Lung (tissue), 11 donors: ENCODE measurements at regions not wholly inside any gene's neighbourhood (a gene's known extent, or its start where the extent isn't known, plus 50 kb on each side); places are given as distances from the start of the nearest gene placed in this dataset.

Experiments
- ATAC-seq: fragments of 200-7000 bp; cut with Tn5 transposase; one replicate; pipeline ENCODE4 v1.9.1; 2020; ENCODE audit warnings: moderate number of reproducible peaks; ENCODE audit not compliant: insufficient read depth, low FRiP score
- DNase-seq, 3 donors: peaks; one replicate each; pipeline ENCODE4 v3.0.0-alpha.2; 2013 to 2017
- H3K27ac ChIP-seq, 2 donors: one replicate each; pipeline ENCODE4 v1.5.1; 2013; ENCODE audit warnings: mild to moderate bottlenecking in 2 of 2, moderate library complexity in 2 of 2, control low read depth in 1 of 2, inconsistent platforms in 1 of 2, low read depth in 1 of 2, low read length in 1 of 2
- H3K27me3 ChIP-seq, 3 donors: one replicate each; pipeline ENCODE4 v1.5.1; 2013; ENCODE audit warnings: low read length in 2 of 3; ENCODE audit not compliant: control insufficient read depth in 3 of 3, insufficient read depth in 3 of 3
- H3K36me3 ChIP-seq, 4 donors: one replicate each; pipeline ENCODE4 v1.5.1; 2013; ENCODE audit warnings: low read length in 4 of 4, mild to moderate bottlenecking in 1 of 4, moderate library complexity in 1 of 4; ENCODE audit not compliant: control insufficient read depth in 4 of 4, insufficient read depth in 4 of 4
- H3K4me1 ChIP-seq, 5 donors: one replicate each; pipeline ENCODE4 v1.5.1; 2013; ENCODE audit warnings: low read length in 5 of 5, mild to moderate bottlenecking in 2 of 5, moderate library complexity in 1 of 5; ENCODE audit not compliant: control insufficient read depth in 5 of 5, insufficient read depth in 5 of 5
- H3K4me3 ChIP-seq: one replicate; pipeline ENCODE4 v1.5.1; 2013; ENCODE audit warnings: mild to moderate bottlenecking, control low read depth, moderate library complexity
- H3K9ac ChIP-seq, 2 donors: one replicate each; pipeline ENCODE4 v1.5.1; 2013; ENCODE audit warnings: low read length in 2 of 2, control low read depth in 1 of 2; ENCODE audit not compliant: insufficient read depth in 1 of 2
- H3K9me3 ChIP-seq, 4 donors: one replicate each; pipeline ENCODE4 v1.5.1; 2013; ENCODE audit warnings: low read length in 3 of 4, mild to moderate bottlenecking in 1 of 4, moderate library complexity in 1 of 4; ENCODE audit not compliant: control insufficient read depth in 4 of 4, insufficient read depth in 3 of 4
- CTCF ChIP-seq: IDR thresholded peaks from 2 replicates; pipeline ENCODE4 v1.5.1; 2012; ENCODE audit warnings: mild to moderate bottlenecking; ENCODE audit errors: control extremely low read depth, extremely low read depth
- WGBS, 2 donors: extraction: QIAGEN DNeasy Blood & Tissue Kit; methylation state at CpG; one replicate each; pipeline ENCODE4 v1.1.7; 2013; 5-methylcytosine and 5-hydroxymethylcytosine counted together
- donor health status: control.
- donor health status: control.
- donor health status: Bipolar disorder and iron deficiency.
- donor health status: healthy.
- donor health status: DM: yes; HTN: yes; CAD: no.

GRCh38 chr11:116061322-116061721 is 557.1 kb upstream of the CADM1 start:
- ATAC-seq: no peak
- Histone ChIP-seq H3K9ac (no peak overlapping the region), H3K4me3 (no peak overlapping the region), H3K27me3 (no peaks in the 10 kb centered on the region), H3K36me3 (no peaks in the 10 kb centered on the region), H3K27ac (no peak overlapping the region), H3K9me3 (peaks cover 0 to 2% (median 0%) of the 10 kb centered on the region in 4 donors), H3K4me1 (peaks cover 0 to 13% (median 5%) of the 10 kb centered on the region in 5 donors)
- DNase-seq: no peak
- WGBS, 2 donors: 91 to 94% methylated on average over 4 of the region's 4 CpGs
- TF ChIP-seq CTCF: no peak

DNA sequence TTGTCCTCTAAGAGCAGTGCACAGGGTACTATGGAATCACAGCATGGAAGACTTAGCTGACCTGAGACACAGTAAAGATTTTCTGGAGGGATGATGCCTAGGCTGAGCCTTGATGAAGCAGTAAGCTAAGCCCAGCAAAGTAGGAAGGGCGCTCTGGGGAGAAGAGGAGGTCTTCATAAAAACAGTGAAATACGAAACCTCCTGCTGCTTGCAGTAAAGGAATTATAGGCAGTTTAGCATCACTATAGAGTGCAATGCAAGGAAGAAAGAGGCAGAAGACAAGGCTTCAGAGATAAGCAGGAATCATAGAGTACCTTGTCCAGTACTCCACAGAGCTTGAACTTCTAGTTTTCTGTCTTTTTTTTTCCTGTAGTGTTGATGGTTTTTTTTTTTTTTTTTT is 555.7 kb upstream of the CADM1 start:
- no peak overlapping the region for H3K27ac ChIP-seq
- H3K4me1 ChIP-seq: peaks cover 0 to 13% (median 3%) of the 10 kb centered on the region in 5 donors
- ATAC-seq (no peak), DNase-seq (peak in 1 of 3 donors; percentile 22)
- 87 to 98% methylated on average over 2 of the region's 2 CpGs for WGBS, 2 donors
- H3K9ac ChIP-seq: no peak overlapping the region
- H3K36me3 ChIP-seq: no peaks in the 10 kb centered on the region
- no peak overlapping the region for H3K4me3 ChIP-seq
- H3K9me3 ChIP-seq: peaks cover 0 to 2% (median 0%) of the 10 kb centered on the region in 4 donors
- no peak for TF ChIP-seq CTCF
- no peaks in the 10 kb centered on the region for H3K27me3 ChIP-seq

DNA sequence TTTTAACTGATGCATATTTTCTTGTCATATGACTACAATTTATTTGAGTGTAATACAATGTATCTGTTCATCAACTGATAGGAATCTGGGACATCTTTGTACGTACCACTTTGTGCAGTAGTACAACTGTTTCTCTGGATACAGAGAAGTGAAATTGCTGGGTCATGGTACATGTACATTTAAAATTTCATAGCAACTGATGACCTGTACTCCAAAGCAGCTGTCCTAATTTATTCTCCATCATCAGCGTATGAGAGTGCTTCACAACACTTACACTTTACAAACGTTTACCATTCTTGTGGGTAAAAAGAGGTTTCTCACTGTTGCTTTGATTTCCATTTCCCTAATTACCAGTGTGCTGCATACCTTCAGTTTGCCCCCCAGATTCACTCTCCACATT is 552.8 kb upstream of the CADM1 start:
- peaks cover 0 to 11% (median 1%) of the 10 kb centered on the region in 5 donors for H3K4me1 ChIP-seq
- no peak overlapping the region for H3K27ac ChIP-seq
- no peak for TF ChIP-seq CTCF
- peaks cover 0 to 2% (median 0%) of the 10 kb centered on the region in 3 donors for H3K27me3 ChIP-seq
- no peak overlapping the region for H3K4me3 ChIP-seq
- no peak for DNase-seq
- ATAC-seq: no peak
- WGBS, 2 donors: 58 to 68% methylated on average over 3 of the region's 3 CpGs
- H3K36me3 ChIP-seq: no peaks in the 10 kb centered on the region
- no peaks in the 10 kb centered on the region for H3K9me3 ChIP-seq
- H3K9ac ChIP-seq: no peak overlapping the region

GRCh38 chr11:116055064-116055463 is 550.8 kb upstream of the CADM1 start:
- peaks cover 0 to 2% (median 0%) of the 10 kb centered on the region in 3 donors for H3K27me3 ChIP-seq
- H3K36me3 ChIP-seq: no peaks in the 10 kb centered on the region
- H3K4me1 ChIP-seq: peaks cover 0 to 11% (median 1%) of the 10 kb centered on the region in 5 donors
- ATAC-seq: no peak
- no peak overlapping the region for H3K9ac ChIP-seq
- no peak for TF ChIP-seq CTCF
- H3K4me3 ChIP-seq: no peak overlapping the region
- DNase-seq: no peak
- H3K9me3 ChIP-seq: no peaks in the 10 kb centered on the region
- WGBS, 2 donors: 82 to 95% methylated on average over 2 of the region's 2 CpGs
- no peak overlapping the region for H3K27ac ChIP-seq
